Loucy (cell line): ENCODE measurements at regions not wholly inside any gene's neighbourhood (a gene's known extent, or its start where the extent isn't known, plus 50 kb on each side); places are given as distances from the start of the nearest gene placed in this dataset.

Source experiments
- EZH2phosphoT487 ChIP-seq: fragments of 200-600 bp; IDR thresholded peaks from 2 replicates; pipeline ENCODE4 v1.6.1; 2018; ENCODE audit warnings: antibody characterized with exemption, mild to moderate bottlenecking, moderate library complexity, borderline replicate concordance
- TF ChIP-seq, protein P1 (sequence below): fragments of 200-600 bp; sonication (generic); conservative IDR thresholded peaks from 2 replicates; pipeline ENCODE4 v1.5.1; 2014; ENCODE audit warnings: mild to moderate bottlenecking, antibody characterized with exemption, low read length

- TF ChIP-seq, protein P1, sequence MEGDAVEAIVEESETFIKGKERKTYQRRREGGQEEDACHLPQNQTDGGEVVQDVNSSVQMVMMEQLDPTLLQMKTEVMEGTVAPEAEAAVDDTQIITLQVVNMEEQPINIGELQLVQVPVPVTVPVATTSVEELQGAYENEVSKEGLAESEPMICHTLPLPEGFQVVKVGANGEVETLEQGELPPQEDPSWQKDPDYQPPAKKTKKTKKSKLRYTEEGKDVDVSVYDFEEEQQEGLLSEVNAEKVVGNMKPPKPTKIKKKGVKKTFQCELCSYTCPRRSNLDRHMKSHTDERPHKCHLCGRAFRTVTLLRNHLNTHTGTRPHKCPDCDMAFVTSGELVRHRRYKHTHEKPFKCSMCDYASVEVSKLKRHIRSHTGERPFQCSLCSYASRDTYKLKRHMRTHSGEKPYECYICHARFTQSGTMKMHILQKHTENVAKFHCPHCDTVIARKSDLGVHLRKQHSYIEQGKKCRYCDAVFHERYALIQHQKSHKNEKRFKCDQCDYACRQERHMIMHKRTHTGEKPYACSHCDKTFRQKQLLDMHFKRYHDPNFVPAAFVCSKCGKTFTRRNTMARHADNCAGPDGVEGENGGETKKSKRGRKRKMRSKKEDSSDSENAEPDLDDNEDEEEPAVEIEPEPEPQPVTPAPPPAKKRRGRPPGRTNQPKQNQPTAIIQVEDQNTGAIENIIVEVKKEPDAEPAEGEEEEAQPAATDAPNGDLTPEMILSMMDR: no peak
- TF ChIP-seq EZH2phosphoT487: no peak
Measured at GRCh38 chr7:36072620-36073019, 80.4 kb upstream of the EEPD1 start.
